HEK293 (cell line): ENCODE measurements at regions not wholly inside any gene's neighbourhood (a gene's known extent, or its start where the extent isn't known, plus 50 kb on each side); places are given as distances from the start of the nearest gene placed in this dataset.

Experiments
- ZBTB20 ChIP-seq: fragments of 450-650 bp; formaldehyde crosslinking; IDR thresholded peaks from 2 replicates; pipeline ENCODE4 v1.5.1; 2016; ENCODE audit warnings: missing biosample characterization, missing genetic modification characterization
- ZNF548 ChIP-seq: fragments of 450-650 bp; formaldehyde crosslinking; IDR thresholded peaks from 2 replicates; pipeline ENCODE4 v1.5.1; 2016; ENCODE audit warnings: missing biosample characterization, missing genetic modification characterization
- ZNF670 ChIP-seq: fragments of 450-650 bp; formaldehyde crosslinking; IDR thresholded peaks from 2 replicates; pipeline ENCODE4 v1.5.1; 2016; ENCODE audit warnings: missing biosample characterization, missing genetic modification characterization, low read depth
- TF ChIP-seq, protein P1 (sequence below): fragments of 450-650 bp; formaldehyde crosslinking; IDR thresholded peaks from 2 replicates; pipeline ENCODE4 v1.5.1; 2016; ENCODE audit warnings: missing biosample characterization, missing genetic modification characterization

DNA sequence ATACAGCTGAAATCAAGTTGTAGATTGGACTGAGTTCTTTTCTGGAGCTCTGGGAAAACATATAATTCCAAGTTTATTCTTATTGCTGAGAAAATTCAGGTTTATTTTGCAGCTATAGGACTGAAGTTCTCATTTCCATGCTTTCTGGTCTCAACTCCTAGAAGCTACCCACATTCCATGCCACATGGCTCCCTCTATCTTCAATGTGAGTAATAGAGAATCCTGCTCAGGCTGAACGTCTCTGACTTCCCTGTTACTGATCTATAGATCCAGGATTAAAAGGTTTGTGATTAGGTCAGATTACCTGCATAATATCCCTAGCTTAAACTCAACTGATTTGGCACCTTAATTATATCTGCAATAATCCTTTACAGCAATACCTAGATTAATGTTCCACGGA is 453.8 kb upstream of the MC4R start:
- TF ChIP-seq, protein P1, sequence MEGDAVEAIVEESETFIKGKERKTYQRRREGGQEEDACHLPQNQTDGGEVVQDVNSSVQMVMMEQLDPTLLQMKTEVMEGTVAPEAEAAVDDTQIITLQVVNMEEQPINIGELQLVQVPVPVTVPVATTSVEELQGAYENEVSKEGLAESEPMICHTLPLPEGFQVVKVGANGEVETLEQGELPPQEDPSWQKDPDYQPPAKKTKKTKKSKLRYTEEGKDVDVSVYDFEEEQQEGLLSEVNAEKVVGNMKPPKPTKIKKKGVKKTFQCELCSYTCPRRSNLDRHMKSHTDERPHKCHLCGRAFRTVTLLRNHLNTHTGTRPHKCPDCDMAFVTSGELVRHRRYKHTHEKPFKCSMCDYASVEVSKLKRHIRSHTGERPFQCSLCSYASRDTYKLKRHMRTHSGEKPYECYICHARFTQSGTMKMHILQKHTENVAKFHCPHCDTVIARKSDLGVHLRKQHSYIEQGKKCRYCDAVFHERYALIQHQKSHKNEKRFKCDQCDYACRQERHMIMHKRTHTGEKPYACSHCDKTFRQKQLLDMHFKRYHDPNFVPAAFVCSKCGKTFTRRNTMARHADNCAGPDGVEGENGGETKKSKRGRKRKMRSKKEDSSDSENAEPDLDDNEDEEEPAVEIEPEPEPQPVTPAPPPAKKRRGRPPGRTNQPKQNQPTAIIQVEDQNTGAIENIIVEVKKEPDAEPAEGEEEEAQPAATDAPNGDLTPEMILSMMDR (tag by site-specific recombination) = no peak
- TF ChIP-seq ZNF548 (no peak), ZNF670 (tag by site-specific recombination) (no peak), ZBTB20 (tag by site-specific recombination) (no peak)
